ENCODE measurements at regions not wholly inside any gene's neighbourhood (a gene's known extent, or its start where the extent isn't known, plus 50 kb on each side); places are given as distances from the start of the nearest gene placed in this dataset.

DNA sequence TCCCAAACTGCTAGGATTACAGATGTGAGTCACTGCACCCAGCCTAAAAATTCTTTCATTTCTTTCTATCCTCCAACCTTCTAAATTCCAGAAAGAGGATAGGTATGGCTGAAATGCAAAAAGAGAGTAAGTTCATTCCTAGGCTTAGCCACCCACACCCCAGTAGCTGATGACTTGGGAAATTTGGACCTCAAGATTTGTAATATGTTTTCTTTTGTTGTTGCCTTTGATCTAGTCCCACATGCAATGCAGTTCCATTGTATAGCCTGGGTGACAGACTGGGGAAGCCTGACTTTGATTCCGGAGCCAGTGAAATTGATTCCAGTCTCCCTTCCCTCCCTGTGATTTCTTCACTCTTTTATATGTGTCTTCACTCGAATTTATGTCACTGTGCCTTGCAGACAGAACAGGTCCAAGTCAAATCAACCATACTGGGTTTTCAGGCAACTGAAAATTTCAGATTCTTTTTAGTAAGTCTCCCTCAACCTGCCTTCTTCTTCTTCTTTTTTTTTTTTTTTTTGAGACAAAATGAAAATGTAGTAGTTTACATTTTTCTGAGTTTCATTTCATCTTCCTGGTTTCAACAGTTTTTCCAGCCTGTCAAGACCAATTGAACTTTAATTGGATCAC is 176.2 kb upstream of the RBPJ start:
- no peak for TF ChIP-seq ARNTL (CRISPR knock-in tag; IDR thresholded peaks at IDR 0.05; ENCODE audit: borderline replicate concordance, low read depth)
- TF ChIP-seq, protein P1, sequence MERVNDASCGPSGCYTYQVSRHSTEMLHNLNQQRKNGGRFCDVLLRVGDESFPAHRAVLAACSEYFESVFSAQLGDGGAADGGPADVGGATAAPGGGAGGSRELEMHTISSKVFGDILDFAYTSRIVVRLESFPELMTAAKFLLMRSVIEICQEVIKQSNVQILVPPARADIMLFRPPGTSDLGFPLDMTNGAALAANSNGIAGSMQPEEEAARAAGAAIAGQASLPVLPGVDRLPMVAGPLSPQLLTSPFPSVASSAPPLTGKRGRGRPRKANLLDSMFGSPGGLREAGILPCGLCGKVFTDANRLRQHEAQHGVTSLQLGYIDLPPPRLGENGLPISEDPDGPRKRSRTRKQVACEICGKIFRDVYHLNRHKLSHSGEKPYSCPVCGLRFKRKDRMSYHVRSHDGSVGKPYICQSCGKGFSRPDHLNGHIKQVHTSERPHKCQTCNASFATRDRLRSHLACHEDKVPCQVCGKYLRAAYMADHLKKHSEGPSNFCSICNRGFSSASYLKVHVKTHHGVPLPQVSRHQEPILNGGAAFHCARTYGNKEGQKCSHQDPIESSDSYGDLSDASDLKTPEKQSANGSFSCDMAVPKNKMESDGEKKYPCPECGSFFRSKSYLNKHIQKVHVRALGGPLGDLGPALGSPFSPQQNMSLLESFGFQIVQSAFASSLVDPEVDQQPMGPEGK (CRISPR knock-in tag; IDR thresholded peaks at IDR 0.05; ENCODE audit: borderline replicate concordance): no peak
- TF ChIP-seq BACH2 (CRISPR knock-in tag; IDR thresholded peaks at IDR 0.05; ENCODE audit: borderline replicate concordance): no peak
- no peak for TF ChIP-seq RARB (CRISPR knock-in tag; IDR thresholded peaks at IDR 0.05)
- no peak for TF ChIP-seq ESRRG (CRISPR knock-in tag; IDR thresholded peaks at IDR 0.05)
- TF ChIP-seq GLIS3 (CRISPR knock-in tag; IDR thresholded peaks at IDR 0.05): no peak
- TF ChIP-seq ZNF565 (CRISPR knock-in tag; conservative IDR thresholded peaks at IDR 0.05; ENCODE audit: low read depth): no peak
- no peak for TF ChIP-seq ZC3H10 (CRISPR knock-in tag; IDR thresholded peaks at IDR 0.05)
- no peak for TF ChIP-seq CSDC2 (CRISPR knock-in tag; IDR thresholded peaks at IDR 0.05)
